ENCODE measurements at regions not wholly inside any gene's neighbourhood (a gene's known extent, or its start where the extent isn't known, plus 50 kb on each side); places are given as distances from the start of the nearest gene placed in this dataset.

DNA sequence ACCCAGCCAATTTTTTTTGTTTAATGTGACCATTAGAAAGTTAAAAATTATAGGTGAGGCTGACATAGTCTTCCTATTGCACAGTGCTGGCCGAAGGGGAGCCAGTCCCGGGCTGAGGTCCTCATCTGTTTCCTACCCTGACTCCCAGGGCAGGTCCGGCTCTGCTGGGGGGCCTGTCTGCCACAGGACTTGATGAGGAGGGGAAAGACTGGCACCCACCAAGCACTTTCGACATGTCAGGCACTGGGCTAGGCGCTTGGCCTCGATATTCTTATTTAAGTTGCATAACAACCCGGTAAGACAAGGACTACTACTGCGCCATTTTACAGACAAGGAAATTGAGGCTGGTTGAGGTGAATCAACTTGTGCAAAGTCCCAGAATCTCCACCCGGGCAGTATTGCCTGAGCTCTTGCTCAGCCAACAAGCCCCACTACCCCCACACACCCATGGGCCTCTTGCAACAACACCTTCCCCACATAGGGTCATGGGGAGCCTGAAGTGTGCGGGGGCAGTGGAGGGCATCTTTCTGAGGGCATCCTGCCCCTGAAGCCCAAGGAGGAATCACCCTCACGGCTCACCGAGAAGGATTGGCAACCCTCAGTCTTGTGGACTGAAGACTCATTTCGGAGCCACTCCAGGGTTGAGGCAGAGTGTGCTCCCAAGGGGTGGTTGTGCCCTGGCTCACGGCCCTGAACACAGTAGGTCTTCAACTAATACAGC lies 62.7 kb upstream of the LINC01488 start:
- TF ChIP-seq, protein P1, sequence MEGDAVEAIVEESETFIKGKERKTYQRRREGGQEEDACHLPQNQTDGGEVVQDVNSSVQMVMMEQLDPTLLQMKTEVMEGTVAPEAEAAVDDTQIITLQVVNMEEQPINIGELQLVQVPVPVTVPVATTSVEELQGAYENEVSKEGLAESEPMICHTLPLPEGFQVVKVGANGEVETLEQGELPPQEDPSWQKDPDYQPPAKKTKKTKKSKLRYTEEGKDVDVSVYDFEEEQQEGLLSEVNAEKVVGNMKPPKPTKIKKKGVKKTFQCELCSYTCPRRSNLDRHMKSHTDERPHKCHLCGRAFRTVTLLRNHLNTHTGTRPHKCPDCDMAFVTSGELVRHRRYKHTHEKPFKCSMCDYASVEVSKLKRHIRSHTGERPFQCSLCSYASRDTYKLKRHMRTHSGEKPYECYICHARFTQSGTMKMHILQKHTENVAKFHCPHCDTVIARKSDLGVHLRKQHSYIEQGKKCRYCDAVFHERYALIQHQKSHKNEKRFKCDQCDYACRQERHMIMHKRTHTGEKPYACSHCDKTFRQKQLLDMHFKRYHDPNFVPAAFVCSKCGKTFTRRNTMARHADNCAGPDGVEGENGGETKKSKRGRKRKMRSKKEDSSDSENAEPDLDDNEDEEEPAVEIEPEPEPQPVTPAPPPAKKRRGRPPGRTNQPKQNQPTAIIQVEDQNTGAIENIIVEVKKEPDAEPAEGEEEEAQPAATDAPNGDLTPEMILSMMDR (IDR thresholded peaks at IDR 0.05), result no peak
- no peak for TF ChIP-seq POLR2A (IDR thresholded peaks at IDR 0.05)

All from Peyer's patch (tissue), 4 donors.